ENCODE measurements at regions not wholly inside any gene's neighbourhood (a gene's known extent, or its start where the extent isn't known, plus 50 kb on each side); places are given as distances from the start of the nearest gene placed in this dataset.

GRCh38 chr6:102815207-102815606 is 1421.7 kb downstream of the GRIK2 start:
- no peaks in the 10 kb centered on the region for H4K20me1 ChIP-seq (replicated peaks; ENCODE audit: control insufficient read depth, insufficient read depth, low read length)
- H3K27ac ChIP-seq (ENCODE audit: extremely low read depth, low read depth, low read length): no peak overlapping the region
- H2AFZ ChIP-seq (ENCODE audit: low read depth, low read length): no peak overlapping the region
- CTCF ChIA-PET (ENCODE audit: low intra/inter-chr PET ratio): no interaction called here
- no TSS peak for BruUV-seq (replicated peaks)
- H3K79me2 ChIP-seq (ENCODE audit: control insufficient read depth, insufficient read depth, low read length): no peaks in the 10 kb centered on the region
- no peaks in the 10 kb centered on the region for H3K36me3 ChIP-seq (ENCODE audit: control insufficient read depth, insufficient read depth, low read length)
- in situ Hi-C loops (cut with MboI): no loop called here
- 0% methylated on average over 4 of the region's 4 CpGs for WGBS (ENCODE audit: insufficient coverage, low coverage, missing lambda C conversion rate)
- TF ChIP-seq AFF1 (IDR thresholded peaks at IDR 0.05; ENCODE audit: low read depth in 1 of 2, partially characterized antibody in 2 of 2) (no peak), ZMIZ1 (IDR thresholded peaks at IDR 0.05; ENCODE audit: low read depth in 2 of 2, low read length in 2 of 2) (no peak), MCM5 (IDR thresholded peaks at IDR 0.05; ENCODE audit: low read depth) (no peak), TAF1 (IDR thresholded peaks at IDR 0.05; ENCODE audit: control insufficient read depth, extremely low read depth, insufficient read depth, low read length, severe bottlenecking) (no peak), BHLHE40 (IDR thresholded peaks at IDR 0.05; ENCODE audit: low read length) (no peak), MBD2 (IDR thresholded peaks at IDR 0.05; ENCODE audit: borderline replicate concordance, low read depth) (no peak), ZNF561 (CRISPR knock-in tag; conservative IDR thresholded peaks at IDR 0.05) (no peak), NCOA6 (IDR thresholded peaks at IDR 0.05) (no peak), ZNF79 (CRISPR knock-in tag; IDR thresholded peaks at IDR 0.05; ENCODE audit: low read depth) (no peak), SMC3 (conservative IDR thresholded peaks at IDR 0.05; ENCODE audit: insufficient read depth, low read depth, low read length) (no peak), GTF2F1 (IDR thresholded peaks at IDR 0.05; ENCODE audit: low read depth, low read length) (no peak), ARID2 (IDR thresholded peaks at IDR 0.05) (no peak)
- no peaks in the 10 kb centered on the region for H3K27me3 ChIP-seq (ENCODE audit: control insufficient read depth in 2 of 2, insufficient read depth in 2 of 2, low read length in 2 of 2)
- POLR2A ChIA-PET: no interaction called here
- H3K4me1 ChIP-seq (replicated peaks in 1 of 2; ENCODE audit: control insufficient read depth in 2 of 2, insufficient read depth in 2 of 2, low read length in 2 of 2): no peaks in the 10 kb centered on the region
- no peak overlapping the region for H3K4me2 ChIP-seq (ENCODE audit: insufficient read depth, low read length)
- H3K9me1 ChIP-seq (ENCODE audit: control insufficient read depth, insufficient read depth, low read length): no peaks in the 10 kb centered on the region
- intact Hi-C loops (cut with micrococcal nuclease): no loop called here
- FAIRE-seq: no peak
- no peaks in the 10 kb centered on the region for H3K9me3 ChIP-seq (replicated peaks; ENCODE audit: control insufficient read depth, insufficient read depth, low read depth, low read length)
- DNase-seq (ENCODE audit: extremely low read depth in 1 of 4, low spot score in 3 of 4): no peak
- H3K4me3 ChIP-seq: no peak overlapping the region
- no peak for ATAC-seq
- H3K9ac ChIP-seq (ENCODE audit: insufficient read depth in 1 of 2, low read depth in 2 of 2, low read length in 2 of 2): no peak overlapping the region
